Dendritic cell treated with granulocyte-macrophage colony-stimulating factor and Interleukin-4, amounts not matched to agents 40 ng/mL and 50 ng/mL, for 4 days (primary cell): ENCODE measurements at regions not wholly inside any gene's neighbourhood (a gene's known extent, or its start where the extent isn't known, plus 50 kb on each side); places are given as distances from the start of the nearest gene placed in this dataset.

ENCODE experiments used
- H3K27ac Mint-ChIP-seq: one replicate; pipeline ENCODE4 v1.8.0; 2022; ENCODE audit warnings: mild to moderate bottlenecking, mixed read lengths
- H3K27me3 Mint-ChIP-seq: one replicate; pipeline ENCODE4 v1.8.0; 2022; ENCODE audit warnings: mild to moderate bottlenecking, mixed read lengths
- H3K36me3 Mint-ChIP-seq: one replicate; pipeline ENCODE4 v1.8.0; 2022; ENCODE audit warnings: low read depth, mixed read lengths
- H3K4me1 Mint-ChIP-seq: one replicate; pipeline ENCODE4 v1.8.0; 2022; ENCODE audit warnings: low read depth, mixed read lengths
- H3K4me3 Mint-ChIP-seq: one replicate; pipeline ENCODE4 v1.8.0; 2022; ENCODE audit warnings: mild to moderate bottlenecking, moderate library complexity, mixed read lengths
- H3K9me3 Mint-ChIP-seq: one replicate; pipeline ENCODE4 v1.8.0; 2022; ENCODE audit warnings: mixed read lengths
- intact Hi-C: fragments of 100-400 bp; cut with micrococcal nuclease; formaldehyde crosslinking; loops from one replicate; pipeline ENCODE4 v1.15.0; 2022

DNA sequence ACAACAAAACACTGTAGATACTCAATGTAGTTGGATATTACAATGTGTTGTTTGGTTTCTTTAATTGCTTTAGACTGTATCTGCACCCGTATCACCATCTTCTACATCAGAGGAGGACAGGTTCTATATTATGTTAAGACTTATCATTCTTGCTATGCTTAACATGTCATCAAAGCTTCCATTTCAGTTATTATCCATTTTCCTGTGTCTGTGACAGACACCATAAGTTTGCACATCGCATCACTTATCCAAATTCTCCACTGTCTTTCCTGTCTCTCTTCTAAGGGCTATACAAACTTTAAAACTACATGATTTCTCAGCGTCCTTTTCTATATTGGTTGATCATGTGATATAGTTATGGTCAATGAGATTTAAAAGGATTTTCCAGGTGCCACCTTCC is 719.0 kb downstream of the TBC1D32 start:
- H3K4me1 Mint-ChIP-seq = no peaks in the 10 kb centered on the region
- H3K36me3 Mint-ChIP-seq = no peaks in the 10 kb centered on the region
- no peaks in the 10 kb centered on the region for H3K9me3 Mint-ChIP-seq
- intact Hi-C loops = no loop called here
- no peak overlapping the region for H3K27ac Mint-ChIP-seq
- H3K27me3 Mint-ChIP-seq = no peaks in the 10 kb centered on the region
- H3K4me3 Mint-ChIP-seq = no peak overlapping the region

DNA sequence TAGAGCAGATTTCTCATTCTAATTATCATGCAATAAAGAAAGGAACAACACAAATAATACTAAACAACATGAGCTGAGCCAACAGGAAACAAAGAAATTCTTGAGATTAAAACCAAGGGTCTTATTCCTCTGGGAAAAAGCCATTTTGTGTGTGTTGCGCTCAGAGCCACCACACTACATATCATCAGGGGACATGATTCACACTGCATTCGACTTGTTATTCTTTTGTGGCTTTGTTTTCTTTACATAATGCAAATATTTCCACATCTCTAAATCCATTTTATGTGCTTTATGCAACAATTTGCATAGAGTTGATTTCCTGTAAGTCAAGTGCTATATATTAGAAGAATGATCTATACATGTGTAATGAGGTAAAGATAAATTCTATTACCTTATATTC is 719.6 kb downstream of the TBC1D32 start:
- Mint-ChIP-seq H3K27ac (no peak overlapping the region), H3K27me3 (no peaks in the 10 kb centered on the region), H3K9me3 (no peaks in the 10 kb centered on the region), H3K4me3 (no peak overlapping the region), H3K4me1 (no peaks in the 10 kb centered on the region), H3K36me3 (no peaks in the 10 kb centered on the region)
- intact Hi-C loops = no loop called here

- Mint-ChIP-seq H3K4me3 (no peak overlapping the region), H3K4me1 (no peaks in the 10 kb centered on the region), H3K27ac (no peak overlapping the region), H3K27me3 (no peaks in the 10 kb centered on the region), H3K9me3 (no peaks in the 10 kb centered on the region), H3K36me3 (no peaks in the 10 kb centered on the region)
- intact Hi-C loops = no loop called here
Observed at GRCh38 chr6:120608826-120609225, 725.5 kb downstream of the TBC1D32 start.

DNA sequence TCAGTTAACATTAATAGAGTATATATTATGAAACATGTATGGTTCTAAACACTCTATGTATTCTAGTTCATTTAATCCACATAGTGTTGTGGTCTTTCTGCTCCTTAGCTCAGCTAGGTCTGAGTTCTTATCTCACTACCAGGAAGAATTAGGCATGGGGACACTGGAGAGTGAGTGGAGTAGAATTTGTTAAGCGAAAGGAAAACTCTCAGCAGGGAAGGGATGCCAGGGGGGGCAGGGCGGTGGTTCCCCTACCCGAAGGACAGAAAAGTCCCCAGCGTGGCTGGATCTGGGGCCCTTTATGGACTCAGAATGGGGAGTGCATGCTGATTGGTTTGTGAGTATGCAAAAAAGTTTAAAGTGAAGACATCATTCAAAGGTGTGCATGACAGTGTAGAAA is 727.5 kb downstream of the TBC1D32 start:
- intact Hi-C loops = no loop called here
- H3K27ac Mint-ChIP-seq = no peak overlapping the region
- H3K27me3 Mint-ChIP-seq = no peaks in the 10 kb centered on the region
- no peaks in the 10 kb centered on the region for H3K4me1 Mint-ChIP-seq
- H3K36me3 Mint-ChIP-seq = no peaks in the 10 kb centered on the region
- no peak overlapping the region for H3K4me3 Mint-ChIP-seq
- no peaks in the 10 kb centered on the region for H3K9me3 Mint-ChIP-seq

GRCh38 chr6:120604510-120604909 is 729.8 kb downstream of the TBC1D32 start:
- Mint-ChIP-seq H3K36me3 (no peaks in the 10 kb centered on the region), H3K27ac (no peak overlapping the region), H3K9me3 (no peaks in the 10 kb centered on the region), H3K27me3 (no peaks in the 10 kb centered on the region), H3K4me3 (no peak overlapping the region), H3K4me1 (no peaks in the 10 kb centered on the region)
- intact Hi-C loops = no loop called here

DNA sequence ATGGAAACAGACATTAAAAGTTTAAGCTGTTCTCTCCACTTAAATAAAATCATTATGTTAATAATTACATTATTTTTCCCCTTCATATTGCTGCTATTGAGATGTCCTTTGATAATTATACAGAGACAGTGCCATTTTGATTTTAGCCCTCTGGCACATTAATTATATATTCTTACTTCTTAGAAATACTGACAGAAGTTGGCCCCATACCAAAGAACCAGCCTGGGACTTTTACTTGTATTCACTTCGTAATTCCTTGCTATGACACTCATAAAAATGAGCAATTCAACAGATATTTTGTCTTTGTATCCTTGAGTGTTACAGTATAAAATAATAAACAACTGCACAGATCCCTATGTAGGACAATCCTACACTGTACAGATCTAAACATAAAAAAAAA is 743.7 kb downstream of the TBC1D32 start:
- Mint-ChIP-seq H3K4me3 (no peak overlapping the region), H3K27me3 (no peaks in the 10 kb centered on the region), H3K4me1 (no peaks in the 10 kb centered on the region), H3K27ac (no peak overlapping the region), H3K36me3 (no peaks in the 10 kb centered on the region), H3K9me3 (no peaks in the 10 kb centered on the region)
- intact Hi-C loops = no loop called here

DNA sequence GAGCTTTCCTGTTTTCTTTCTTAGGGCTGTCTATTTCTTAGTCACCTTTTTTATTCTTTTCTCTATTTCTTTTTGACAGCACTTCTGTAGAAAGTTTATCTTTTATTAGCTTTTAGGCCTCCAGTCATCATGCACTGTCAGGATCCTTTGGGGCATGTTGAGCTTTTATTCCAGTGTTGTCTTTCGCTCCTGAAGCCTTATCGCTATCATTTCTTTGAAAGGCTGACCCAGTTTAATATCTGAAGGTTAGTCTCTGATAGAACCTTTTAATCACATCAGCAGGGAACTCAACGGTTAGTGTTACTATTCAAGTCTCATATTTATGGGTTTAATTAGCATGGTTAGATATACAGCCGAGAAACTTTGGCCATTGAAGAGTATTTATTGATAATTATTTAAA is 745.9 kb downstream of the TBC1D32 start:
- H3K9me3 Mint-ChIP-seq = peaks cover 16% of the 10 kb centered on the region

DNA sequence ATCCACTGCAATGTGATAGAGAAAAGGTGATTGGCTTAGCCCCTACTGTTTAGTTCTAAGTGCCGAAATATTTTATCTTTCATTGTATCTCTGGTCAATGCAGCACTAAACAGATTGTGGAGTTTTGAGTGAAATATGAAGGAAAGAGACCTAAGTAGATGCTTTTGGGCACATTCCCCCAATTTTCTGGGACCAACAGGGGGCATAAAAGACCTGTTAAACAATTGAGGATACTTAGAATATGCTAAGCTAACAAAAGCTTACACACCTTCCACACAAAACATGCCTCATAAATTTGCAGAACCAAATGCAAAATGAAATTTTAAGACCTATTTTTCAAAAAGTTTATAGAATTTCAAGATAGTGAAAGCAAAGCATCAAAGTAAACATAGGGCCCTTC is 746.9 kb downstream of the TBC1D32 start:
- peaks cover 26% of the 10 kb centered on the region for H3K9me3 Mint-ChIP-seq
- intact Hi-C loops = no loop called here
- H3K36me3 Mint-ChIP-seq = no peaks in the 10 kb centered on the region
- no peaks in the 10 kb centered on the region for H3K4me1 Mint-ChIP-seq
- H3K27ac Mint-ChIP-seq = no peak overlapping the region
- H3K4me3 Mint-ChIP-seq = no peak overlapping the region
- H3K27me3 Mint-ChIP-seq = no peaks in the 10 kb centered on the region

More for the DNA sequence above, 745.9 kb downstream of the TBC1D32 start:
- Mint-ChIP-seq H3K27me3 (no peaks in the 10 kb centered on the region), H3K36me3 (no peaks in the 10 kb centered on the region), H3K4me3 (no peak overlapping the region), H3K4me1 (no peaks in the 10 kb centered on the region), H3K27ac (no peak overlapping the region)
- intact Hi-C loops = no loop called here

DNA sequence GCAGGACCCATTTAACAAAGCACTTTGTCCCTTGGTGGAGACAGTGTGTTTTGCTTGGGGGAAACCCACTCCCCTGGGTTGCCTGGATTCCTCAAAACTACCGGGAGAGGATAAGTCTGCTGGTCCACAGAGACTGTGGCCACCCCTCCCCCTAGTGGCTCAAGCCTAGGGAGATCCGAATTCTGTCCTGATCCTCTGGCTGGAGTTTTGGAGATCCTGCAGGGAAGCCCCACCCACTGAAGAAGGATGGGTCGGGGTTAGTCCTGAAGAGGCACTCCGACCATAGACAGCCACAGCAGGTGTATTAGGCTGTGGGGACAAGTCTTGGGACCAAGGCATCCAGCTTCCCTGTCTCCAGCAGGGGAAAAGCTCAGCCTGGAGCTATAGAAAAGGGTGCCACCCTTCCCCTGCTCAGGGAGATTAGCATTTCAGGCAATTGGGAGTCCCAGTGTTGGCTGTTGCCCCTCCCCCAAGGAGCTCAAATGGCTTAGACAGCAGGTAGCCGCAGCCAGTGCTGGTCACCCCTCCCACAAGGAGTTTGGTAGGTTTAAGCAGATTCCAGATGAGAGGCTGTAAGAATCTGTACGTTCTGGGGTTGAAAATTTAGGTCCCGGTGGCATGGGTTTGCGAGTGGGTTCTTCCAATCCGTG is 750.0 kb downstream of the TBC1D32 start:
- Mint-ChIP-seq H3K4me1 (no peaks in the 10 kb centered on the region), H3K27ac (no peak overlapping the region), H3K4me3 (no peak overlapping the region), H3K36me3 (no peaks in the 10 kb centered on the region), H3K27me3 (no peaks in the 10 kb centered on the region), H3K9me3 (peaks cover 26% of the 10 kb centered on the region)
- intact Hi-C loops = no loop called here

DNA sequence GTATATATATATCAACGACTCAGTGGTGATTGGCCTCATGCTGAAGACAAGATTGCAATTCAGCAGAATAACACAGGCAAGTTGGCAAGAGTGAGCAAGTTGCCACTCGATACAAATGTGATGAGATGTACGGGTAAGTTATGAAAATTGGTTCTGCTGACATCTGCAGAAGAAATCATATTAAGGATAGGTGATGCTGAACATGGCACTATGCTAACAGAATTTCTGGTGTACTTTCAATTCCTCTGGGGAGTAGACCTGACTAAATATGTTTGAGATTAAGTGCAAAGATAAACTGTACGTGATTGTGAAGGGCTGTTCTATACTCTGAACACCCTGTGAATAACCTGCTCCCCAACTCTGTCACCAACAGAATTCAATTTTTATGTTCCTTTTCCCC is 758.2 kb downstream of the TBC1D32 start:
- H3K27me3 Mint-ChIP-seq = no peaks in the 10 kb centered on the region
- intact Hi-C loops = no loop called here
- H3K4me3 Mint-ChIP-seq = no peak overlapping the region

GRCh38 chr6:120569714-120570113 is 764.6 kb downstream of the TBC1D32 start:
- no peaks in the 10 kb centered on the region for H3K9me3 Mint-ChIP-seq
- no peaks in the 10 kb centered on the region for H3K36me3 Mint-ChIP-seq
- H3K4me3 Mint-ChIP-seq = no peak overlapping the region
- H3K27me3 Mint-ChIP-seq = no peaks in the 10 kb centered on the region
- intact Hi-C loops = no loop called here
- no peak overlapping the region for H3K27ac Mint-ChIP-seq
- H3K4me1 Mint-ChIP-seq = no peaks in the 10 kb centered on the region

More for the DNA sequence above, 758.2 kb downstream of the TBC1D32 start:
- Mint-ChIP-seq H3K9me3 (no peaks in the 10 kb centered on the region), H3K36me3 (no peaks in the 10 kb centered on the region), H3K27ac (no peak overlapping the region), H3K4me1 (no peaks in the 10 kb centered on the region)

DNA sequence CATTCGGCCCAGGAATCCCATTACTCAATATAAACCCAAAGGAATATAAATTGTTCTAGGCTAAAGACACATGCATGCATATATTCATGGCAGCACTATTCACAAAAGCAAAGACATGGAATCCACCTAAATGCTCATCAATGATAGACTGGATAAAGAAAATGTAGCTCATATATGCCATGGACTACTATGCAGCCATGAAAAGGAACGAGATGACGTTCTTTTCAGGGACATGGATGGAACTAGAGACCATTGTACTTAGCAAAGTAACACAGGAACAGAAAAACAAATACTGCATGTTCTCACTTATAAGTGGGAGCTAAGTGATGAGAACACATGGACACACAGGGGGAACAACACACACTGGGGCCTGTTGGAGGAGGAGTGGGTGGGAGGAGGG is 769.5 kb downstream of the TBC1D32 start:
- no peaks in the 10 kb centered on the region for H3K27me3 Mint-ChIP-seq
- peaks cover 14% of the 10 kb centered on the region for H3K9me3 Mint-ChIP-seq
- H3K27ac Mint-ChIP-seq = no peak overlapping the region

DNA sequence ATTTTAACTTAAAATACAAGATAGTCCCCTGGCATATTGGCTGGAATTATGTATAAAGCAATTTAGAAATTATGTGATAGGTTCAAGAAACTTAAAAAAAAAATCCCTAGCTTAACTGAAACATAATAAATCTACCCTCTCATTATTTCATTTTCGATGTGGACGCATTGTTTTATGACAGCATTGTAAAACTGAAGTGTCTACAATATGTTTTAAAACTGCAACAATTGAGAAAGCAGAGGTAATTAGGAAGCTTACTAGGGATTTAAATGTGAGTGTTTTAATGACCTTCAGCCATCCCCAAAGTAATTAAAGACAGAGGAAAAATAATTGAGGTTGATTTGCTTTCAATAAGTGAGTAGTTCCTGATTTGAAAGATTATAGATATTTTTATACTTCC is 776.0 kb downstream of the TBC1D32 start:
- no peaks in the 10 kb centered on the region for H3K36me3 Mint-ChIP-seq
- H3K9me3 Mint-ChIP-seq = peaks cover 14% of the 10 kb centered on the region
- intact Hi-C loops = no loop called here
- H3K4me3 Mint-ChIP-seq = no peak overlapping the region
- no peaks in the 10 kb centered on the region for H3K27me3 Mint-ChIP-seq
- H3K27ac Mint-ChIP-seq = no peak overlapping the region
- no peaks in the 10 kb centered on the region for H3K4me1 Mint-ChIP-seq

More for the DNA sequence above, 769.5 kb downstream of the TBC1D32 start:
- Mint-ChIP-seq H3K36me3 (no peaks in the 10 kb centered on the region), H3K4me3 (no peak overlapping the region), H3K4me1 (no peaks in the 10 kb centered on the region)
- intact Hi-C loops = no loop called here

DNA sequence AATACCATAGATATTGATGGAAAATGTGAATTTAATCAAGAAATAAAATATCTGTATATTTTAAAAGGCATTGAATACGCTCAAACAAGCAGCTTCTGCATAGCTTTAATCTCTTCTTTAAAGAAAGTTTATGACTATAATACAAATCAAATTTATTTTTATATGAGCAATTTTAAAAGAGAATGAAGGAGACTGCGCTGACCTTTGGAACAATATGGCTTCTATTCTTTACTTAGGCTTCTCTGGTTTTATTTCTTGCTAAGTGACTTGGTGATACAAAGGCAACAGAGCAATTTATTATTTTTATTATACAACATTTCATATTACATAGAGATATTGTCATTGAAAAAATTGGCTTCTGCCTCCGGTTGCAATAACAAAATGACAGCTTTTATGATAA is 776.7 kb downstream of the TBC1D32 start:
- Mint-ChIP-seq H3K4me1 (no peaks in the 10 kb centered on the region), H3K9me3 (peaks cover 14% of the 10 kb centered on the region), H3K27ac (no peak overlapping the region), H3K27me3 (no peaks in the 10 kb centered on the region), H3K36me3 (no peaks in the 10 kb centered on the region), H3K4me3 (no peak overlapping the region)
- intact Hi-C loops = no loop called here

GRCh38 chr6:120556491-120556890 is 777.8 kb downstream of the TBC1D32 start:
- intact Hi-C loops = no loop called here
- H3K4me3 Mint-ChIP-seq = no peak overlapping the region
- H3K9me3 Mint-ChIP-seq = peaks cover 4% of the 10 kb centered on the region

More at GRCh38 chr6:120556491-120556890, 777.8 kb downstream of the TBC1D32 start:
- Mint-ChIP-seq H3K4me1 (no peaks in the 10 kb centered on the region), H3K27ac (no peak overlapping the region), H3K36me3 (no peaks in the 10 kb centered on the region), H3K27me3 (no peaks in the 10 kb centered on the region)
